ENCODE measurements at regions not wholly inside any gene's neighbourhood (a gene's known extent, or its start where the extent isn't known, plus 50 kb on each side); places are given as distances from the start of the nearest gene placed in this dataset.

DNA sequence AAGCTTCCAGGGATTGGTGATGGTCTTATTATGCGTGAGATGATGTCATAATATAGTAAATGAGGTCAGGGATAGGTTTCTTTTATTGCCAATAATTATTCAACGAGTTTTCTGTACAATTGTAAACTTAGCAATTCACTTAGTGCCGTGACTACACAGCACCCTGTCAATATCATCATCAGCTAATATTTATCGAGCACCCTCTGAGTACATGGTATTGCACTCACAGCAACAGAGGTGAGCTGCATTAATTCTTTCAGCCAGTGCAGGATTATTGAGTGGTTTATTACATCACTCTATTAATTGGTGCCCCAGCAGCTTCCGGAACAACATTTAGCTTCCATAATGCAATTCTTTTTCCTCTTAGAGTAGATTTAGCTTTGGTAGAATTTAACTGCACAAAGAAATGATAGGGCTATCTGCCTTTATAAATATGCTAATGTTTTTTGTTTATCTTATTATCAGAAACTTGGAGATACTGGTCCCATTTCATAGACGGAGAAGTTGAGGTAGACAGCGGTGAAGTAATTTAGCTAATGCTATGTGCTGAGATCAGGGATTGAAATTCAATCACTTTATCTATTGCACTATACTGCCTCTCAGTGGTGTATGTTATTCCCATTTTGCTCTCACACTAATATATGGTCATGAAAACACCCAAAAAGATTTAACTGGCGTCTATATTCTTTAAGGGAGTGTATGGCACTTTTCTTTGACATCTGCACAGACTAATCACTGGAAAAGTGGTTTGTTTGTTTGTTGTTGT lies 726.1 kb upstream of the WWC1 start:
- Mint-ChIP-seq H3K27me3 (ENCODE audit: low read depth in 2 of 2) (no peaks in the 10 kb centered on the region), H3K4me3 (no peak overlapping the region), H3K27ac (no peak overlapping the region), H3K4me1 (no peaks in the 10 kb centered on the region), H3K36me3 (no peaks in the 10 kb centered on the region), H3K9me3 (peaks cover 3 to 12% of the 10 kb centered on the region in 2 donors)
- TF ChIP-seq, protein P1, sequence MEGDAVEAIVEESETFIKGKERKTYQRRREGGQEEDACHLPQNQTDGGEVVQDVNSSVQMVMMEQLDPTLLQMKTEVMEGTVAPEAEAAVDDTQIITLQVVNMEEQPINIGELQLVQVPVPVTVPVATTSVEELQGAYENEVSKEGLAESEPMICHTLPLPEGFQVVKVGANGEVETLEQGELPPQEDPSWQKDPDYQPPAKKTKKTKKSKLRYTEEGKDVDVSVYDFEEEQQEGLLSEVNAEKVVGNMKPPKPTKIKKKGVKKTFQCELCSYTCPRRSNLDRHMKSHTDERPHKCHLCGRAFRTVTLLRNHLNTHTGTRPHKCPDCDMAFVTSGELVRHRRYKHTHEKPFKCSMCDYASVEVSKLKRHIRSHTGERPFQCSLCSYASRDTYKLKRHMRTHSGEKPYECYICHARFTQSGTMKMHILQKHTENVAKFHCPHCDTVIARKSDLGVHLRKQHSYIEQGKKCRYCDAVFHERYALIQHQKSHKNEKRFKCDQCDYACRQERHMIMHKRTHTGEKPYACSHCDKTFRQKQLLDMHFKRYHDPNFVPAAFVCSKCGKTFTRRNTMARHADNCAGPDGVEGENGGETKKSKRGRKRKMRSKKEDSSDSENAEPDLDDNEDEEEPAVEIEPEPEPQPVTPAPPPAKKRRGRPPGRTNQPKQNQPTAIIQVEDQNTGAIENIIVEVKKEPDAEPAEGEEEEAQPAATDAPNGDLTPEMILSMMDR (IDR thresholded peaks at IDR 0.05), result no peak
- DNase-seq, result no peak
- intact Hi-C loops (cut with micrococcal nuclease), result no loop called here
- no peak overlapping the region for H3K27ac ChIP-seq (ENCODE audit: low read length)
- no peaks in the 10 kb centered on the region for H3K27me3 ChIP-seq (ENCODE audit: control insufficient read depth, insufficient read depth, low read length)
- WGBS (ENCODE audit: insufficient coverage), result 73% methylated on average over 5 of the region's 8 CpGs
- no peaks in the 10 kb centered on the region for H3K9me3 ChIP-seq (ENCODE audit: control insufficient read depth, insufficient read depth, low read length)
- H3K4me1 ChIP-seq (ENCODE audit: control insufficient read depth, insufficient read depth, low read length), result no peaks in the 10 kb centered on the region
- H3K4me3 ChIP-seq (ENCODE audit: low read length), result no peak overlapping the region
- no peak for ATAC-seq
- no peaks in the 10 kb centered on the region for H3K36me3 ChIP-seq (ENCODE audit: control insufficient read depth, insufficient read depth, low read length)

DNA sequence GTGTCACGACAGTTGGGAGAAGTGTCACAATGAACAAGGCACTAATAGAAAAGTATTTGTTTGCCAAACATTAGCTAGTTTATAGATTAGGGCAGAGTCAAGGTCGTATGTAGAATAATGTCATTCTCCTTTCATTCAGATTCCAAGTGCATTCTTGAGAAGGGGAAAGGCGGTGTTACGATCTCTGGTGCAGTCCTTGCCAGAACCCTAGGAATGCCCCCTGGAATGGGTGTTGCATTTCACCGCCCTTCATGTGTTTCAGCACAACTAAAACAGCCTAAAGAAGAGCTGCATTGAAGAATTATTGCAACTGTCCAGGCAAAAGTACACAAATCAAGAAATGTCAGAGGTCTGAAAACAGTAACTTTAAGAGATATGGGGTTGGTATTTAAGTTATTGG lies 721.0 kb upstream of the WWC1 start:
- ATAC-seq (no peak), DNase-seq (no peak)
- H3K27ac ChIP-seq (ENCODE audit: low read length), result no peak overlapping the region
- H3K4me1 ChIP-seq (ENCODE audit: control insufficient read depth, insufficient read depth, low read length), result no peaks in the 10 kb centered on the region
- no peaks in the 10 kb centered on the region for H3K27me3 ChIP-seq (ENCODE audit: control insufficient read depth, insufficient read depth, low read length)
- intact Hi-C loops (cut with micrococcal nuclease), result no loop called here
- peaks cover 6% of the 10 kb centered on the region in 2 donors for H3K9me3 Mint-ChIP-seq
- H3K4me3 Mint-ChIP-seq, result no peak overlapping the region
- no peaks in the 10 kb centered on the region for H3K36me3 ChIP-seq (ENCODE audit: control insufficient read depth, insufficient read depth, low read length)
- H3K4me3 ChIP-seq (ENCODE audit: low read length), result no peak overlapping the region
- no peaks in the 10 kb centered on the region for H3K9me3 ChIP-seq (ENCODE audit: control insufficient read depth, insufficient read depth, low read length)
- H3K4me1 Mint-ChIP-seq, result no peaks in the 10 kb centered on the region
- 78% methylated on average over 5 of the region's 5 CpGs for WGBS (ENCODE audit: insufficient coverage)
- H3K27me3 Mint-ChIP-seq (ENCODE audit: low read depth in 2 of 2), result peaks cover 10 to 13% of the 10 kb centered on the region in 2 donors
- TF ChIP-seq, protein P1 (IDR thresholded peaks at IDR 0.05), result no peak
- H3K27ac Mint-ChIP-seq, result no peak overlapping the region
- no peaks in the 10 kb centered on the region for H3K36me3 Mint-ChIP-seq

DNA sequence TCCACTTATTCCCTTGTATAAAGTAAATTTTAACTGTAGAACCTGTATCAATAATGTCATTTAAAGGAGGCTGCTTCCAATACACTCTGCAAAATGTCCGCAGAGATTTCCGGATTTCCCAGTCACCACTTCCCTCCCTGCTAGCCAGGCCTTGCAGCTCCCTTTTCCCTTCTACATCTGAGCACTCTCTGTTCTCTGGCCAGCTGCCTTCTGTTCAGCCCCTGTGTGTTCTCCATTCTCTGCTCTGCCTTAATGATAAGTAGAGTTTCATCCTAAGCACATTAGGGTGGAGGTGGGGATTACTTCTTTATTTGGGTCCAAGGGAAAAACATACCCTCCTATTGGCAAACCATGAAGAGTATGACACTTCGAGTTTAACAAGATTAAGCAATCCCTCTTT lies 719.6 kb upstream of the WWC1 start:
- no peaks in the 10 kb centered on the region for H3K36me3 Mint-ChIP-seq
- intact Hi-C loops (cut with micrococcal nuclease), result no loop called here
- DNase-seq, result no peak
- TF ChIP-seq, protein P1 (IDR thresholded peaks at IDR 0.05), result no peak
- Histone ChIP-seq H3K9me3 (ENCODE audit: control insufficient read depth, insufficient read depth, low read length) (no peaks in the 10 kb centered on the region), H3K36me3 (ENCODE audit: control insufficient read depth, insufficient read depth, low read length) (no peaks in the 10 kb centered on the region), H3K27ac (ENCODE audit: low read length) (no peak overlapping the region), H3K4me1 (ENCODE audit: control insufficient read depth, insufficient read depth, low read length) (no peaks in the 10 kb centered on the region), H3K4me3 (ENCODE audit: low read length) (no peak overlapping the region), H3K27me3 (ENCODE audit: control insufficient read depth, insufficient read depth, low read length) (no peaks in the 10 kb centered on the region)
- H3K27me3 Mint-ChIP-seq (ENCODE audit: low read depth in 2 of 2), result peaks cover 13% of the 10 kb centered on the region in 2 donors
- no peak overlapping the region for H3K4me3 Mint-ChIP-seq
- peaks cover 6% of the 10 kb centered on the region in 2 donors for H3K9me3 Mint-ChIP-seq
- 78% methylated on average over 2 of the region's 3 CpGs for WGBS (ENCODE audit: insufficient coverage)
- no peak for ATAC-seq
- no peaks in the 10 kb centered on the region for H3K4me1 Mint-ChIP-seq
- H3K27ac Mint-ChIP-seq, result no peak overlapping the region

Measured in natural killer cell (primary cell).